Endodermal cell (in vitro differentiated cells): ENCODE measurements at regions not wholly inside any gene's neighbourhood (a gene's known extent, or its start where the extent isn't known, plus 50 kb on each side); places are given as distances from the start of the nearest gene placed in this dataset.
"Not testable (repeated sequence)": the region's sequence is repeated elsewhere in the genome, so short reads cannot be mapped to it uniquely, and the experiment has no call there.

ENCODE experiments used
- DNase-seq: peaks from one replicate; pipeline ENCODE4 v3.0.0-alpha.2; 2017
- H3K27ac ChIP-seq: 2 replicates; pipeline ENCODE4 v1.5.1; 2013; ENCODE audit warnings: mild to moderate bottlenecking, low read depth, low read length, moderate library complexity
- H3K27me3 ChIP-seq: 2 replicates; pipeline ENCODE4 v1.6.1; 2013; ENCODE audit warnings: mild to moderate bottlenecking, low read length, moderate library complexity; ENCODE audit not compliant: insufficient read depth, control insufficient read depth, poor library complexity, severe bottlenecking
- H3K36me3 ChIP-seq: 2 replicates; pipeline ENCODE4 v1.7.0; 2013; ENCODE audit warnings: mild to moderate bottlenecking, low read length, moderate library complexity; ENCODE audit not compliant: control insufficient read depth, insufficient read depth
- H3K4me1 ChIP-seq: one replicate; pipeline ENCODE4 v1.7.0; 2013; ENCODE audit warnings: low read length; ENCODE audit not compliant: control insufficient read depth, insufficient read depth
- H3K4me3 ChIP-seq: 2 replicates; pipeline ENCODE4 v1.5.1; 2013; ENCODE audit warnings: mild to moderate bottlenecking, low read length, moderate library complexity
- H3K9ac ChIP-seq: 2 replicates; pipeline ENCODE4 v1.6.1; 2013; ENCODE audit warnings: mild to moderate bottlenecking, low read length, moderate library complexity; ENCODE audit not compliant: poor library complexity, severe bottlenecking; ENCODE audit errors: extremely low read depth
- H3K9me3 ChIP-seq: 2 replicates; pipeline ENCODE4 v1.6.1; 2013; ENCODE audit warnings: mild to moderate bottlenecking, low read length, moderate library complexity; ENCODE audit not compliant: control insufficient read depth
- H3K27ac Mint-ChIP-seq: 2 replicates; pipeline ENCODE4 v1.8.0; 2020; ENCODE audit warnings: mixed read lengths
- H3K27me3 Mint-ChIP-seq: 2 replicates; pipeline ENCODE4 v1.8.0; 2021; ENCODE audit warnings: mild to moderate bottlenecking, mixed read lengths; ENCODE audit not compliant: insufficient read depth
- H3K36me3 Mint-ChIP-seq: 2 replicates; pipeline ENCODE4 v1.8.0; 2020; ENCODE audit warnings: low read depth, mixed read lengths
- H3K4me1 Mint-ChIP-seq: 2 replicates; pipeline ENCODE4 v1.8.0; 2020; ENCODE audit warnings: mixed read lengths
- H3K4me3 Mint-ChIP-seq: 2 replicates; pipeline ENCODE4 v1.8.0; 2020; ENCODE audit warnings: mild to moderate bottlenecking, moderate library complexity, mixed read lengths
- H3K9me3 Mint-ChIP-seq: 2 replicates; pipeline ENCODE4 v1.8.0; 2020; ENCODE audit warnings: mild to moderate bottlenecking, mixed read lengths
- CTCF ChIP-seq: fragments of 200-600 bp; sonication (generic); conservative IDR thresholded peaks from 2 replicates; pipeline ENCODE4 v1.5.0; 2021; ENCODE audit warnings: antibody characterized with exemption, mild to moderate bottlenecking
- WGBS, 2 experiments: methylation state at CpG; one replicate each; pipeline versions ENCODE4 v1.1.5 to v1.1.7; 2013; ENCODE audit warnings: missing lambda C conversion rate in 2 of 2, mixed read lengths in 1 of 2; ENCODE audit not compliant: insufficient coverage in 1 of 2, insufficient read length in 1 of 2; 5-methylcytosine and 5-hydroxymethylcytosine counted together

- H3K9ac ChIP-seq: no peak overlapping the region
- 100% methylated on average over 1 to 2 of the region's 2 CpGs for WGBS, 2 experiments
- no peak for DNase-seq
- Mint-ChIP-seq H3K36me3 (no peaks in the 10 kb centered on the region), H3K27me3 (no peaks in the 10 kb centered on the region), H3K9me3 (no peaks in the 10 kb centered on the region), H3K27ac (no peak overlapping the region), H3K4me3 (no peak overlapping the region), H3K4me1 (no peaks in the 10 kb centered on the region)
- no peaks in the 10 kb centered on the region for H3K4me1 ChIP-seq
- H3K27me3 ChIP-seq: no peaks in the 10 kb centered on the region
- no peak for TF ChIP-seq CTCF
- H3K36me3 ChIP-seq: no peaks in the 10 kb centered on the region
- no peak overlapping the region for H3K4me3 ChIP-seq
- H3K27ac ChIP-seq: no peak overlapping the region
- no peaks in the 10 kb centered on the region for H3K9me3 ChIP-seq
These were observed 441.9 kb downstream of the CPS1 start for GRCh38 chr2:210998334-210998733.

- TF ChIP-seq CTCF: no peak
- H3K4me1 ChIP-seq: peaks cover 2% of the 10 kb centered on the region
- no peaks in the 10 kb centered on the region for H3K36me3 ChIP-seq
- H3K4me3 Mint-ChIP-seq: no peak overlapping the region
- DNase-seq: no peak
- no peaks in the 10 kb centered on the region for H3K36me3 Mint-ChIP-seq
- H3K9me3 Mint-ChIP-seq: no peaks in the 10 kb centered on the region
- no peaks in the 10 kb centered on the region for H3K27me3 ChIP-seq
- no peaks in the 10 kb centered on the region for H3K27me3 Mint-ChIP-seq
- no peak overlapping the region for H3K4me3 ChIP-seq
- 77 to 84% methylated on average over 3 to 4 of the region's 4 CpGs for WGBS, 2 experiments
- no peak overlapping the region for H3K27ac Mint-ChIP-seq
- H3K4me1 Mint-ChIP-seq: no peaks in the 10 kb centered on the region
- peaks cover 7% of the 10 kb centered on the region for H3K9me3 ChIP-seq
- H3K9ac ChIP-seq: no peak overlapping the region
- no peak overlapping the region for H3K27ac ChIP-seq
These were observed 458.0 kb downstream of the CPS1 start for GRCh38 chr2:211014376-211014775.

GRCh38 chr2:211014906-211015305 lies 458.5 kb downstream of the CPS1 start:
- H3K4me1 ChIP-seq: peaks cover 2% of the 10 kb centered on the region
- H3K4me1 Mint-ChIP-seq: no peaks in the 10 kb centered on the region
- H3K36me3 Mint-ChIP-seq: no peaks in the 10 kb centered on the region
- H3K9me3 ChIP-seq: peaks cover 7% of the 10 kb centered on the region
- no peak for TF ChIP-seq CTCF
- no peaks in the 10 kb centered on the region for H3K27me3 ChIP-seq
- DNase-seq: no peak
- no peak overlapping the region for H3K27ac Mint-ChIP-seq
- H3K9ac ChIP-seq: no peak overlapping the region
- H3K4me3 Mint-ChIP-seq: no peak overlapping the region
- H3K9me3 Mint-ChIP-seq: no peaks in the 10 kb centered on the region
- no peaks in the 10 kb centered on the region for H3K27me3 Mint-ChIP-seq
- H3K4me3 ChIP-seq: no peak overlapping the region
- WGBS, 2 experiments: 77% methylated on average over 2 of the region's 2 CpGs; no CpG with 5 or more reads in 1 of the 2 experiments
- H3K36me3 ChIP-seq: no peaks in the 10 kb centered on the region
- no peak overlapping the region for H3K27ac ChIP-seq

- H3K4me3 Mint-ChIP-seq, H3K36me3 ChIP-seq, DNase-seq, H3K27me3 ChIP-seq, H3K9ac ChIP-seq, H3K27ac ChIP-seq, H3K27me3 Mint-ChIP-seq, H3K4me1 Mint-ChIP-seq, H3K27ac Mint-ChIP-seq, H3K4me1 ChIP-seq: not testable (repeated sequence)
- 90 to 95% methylated on average over 4 to 10 of the region's 10 CpGs for WGBS, 2 experiments
- Histone ChIP-seq H3K4me3 (peak overlapping the region; percentile 72), H3K9me3 (peaks cover 64% of the 10 kb centered on the region)
- peaks cover 11% of the 10 kb centered on the region for H3K36me3 Mint-ChIP-seq
- H3K9me3 Mint-ChIP-seq: peaks cover 64% of the 10 kb centered on the region
These were observed 468.7 kb downstream of the CPS1 start for GRCh38 chr2:211025089-211025488.
